ENCODE measurements at regions not wholly inside any gene's neighbourhood (a gene's known extent, or its start where the extent isn't known, plus 50 kb on each side); places are given as distances from the start of the nearest gene placed in this dataset.
"Not testable (repeated sequence)": the region's sequence is repeated elsewhere in the genome, so short reads cannot be mapped to it uniquely, and the experiment has no call there.

DNA sequence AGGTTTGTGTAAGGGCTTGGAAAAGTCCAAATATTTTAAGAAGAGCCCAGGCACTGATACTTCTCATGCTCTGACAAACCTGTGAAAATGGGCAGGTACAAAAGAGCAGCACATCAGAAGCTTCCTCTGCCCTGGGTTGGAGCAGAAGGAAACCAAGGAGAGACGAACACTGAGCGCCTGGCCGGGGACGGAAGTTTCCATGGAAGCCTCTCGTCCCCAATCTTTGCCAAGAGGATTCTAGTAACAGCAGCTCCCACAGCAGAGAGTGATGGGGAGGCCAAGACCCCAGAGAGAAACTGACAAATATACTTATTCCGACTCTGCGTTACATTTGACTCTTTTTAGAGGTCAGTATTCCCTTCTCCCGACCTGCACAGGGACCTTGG lies 268.5 kb downstream of the C16orf95 start:
- ATAC-seq: no peak
- RAD21 ChIA-PET (ENCODE audit: unreplicated experiment): no interaction called here
- 46% methylated on average over 8 of the region's 8 CpGs for WGBS (ENCODE audit: insufficient coverage, insufficient replicate concordance, low lambda C conversion rate, missing lambda C conversion rate)
- no peaks in the 10 kb centered on the region for H3K4me1 ChIP-seq (ENCODE audit: control insufficient read depth, insufficient read depth, low read length)
- H3K4me3 ChIP-seq: no peak overlapping the region
- POLR2A ChIA-PET: no interaction called here
- intact Hi-C loops (cut with micrococcal nuclease; ENCODE audit: unreplicated experiment): no loop called here
- CTCF ChIA-PET: interaction anchor here (1.7 kb wide), 1 partner anchor 14 kb away, joined by 9 read pairs; no protein-coding TSS in a partner anchor
- H3K36me3 ChIP-seq (ENCODE audit: control insufficient read depth in 2 of 2, insufficient read depth in 2 of 2, low read length in 1 of 2): no peaks in the 10 kb centered on the region
- no peak overlapping the region for H3K4me2 ChIP-seq (ENCODE audit: control insufficient read depth, insufficient read depth)
- in situ Hi-C loops (cut with MboI): no loop called here
- no peaks in the 10 kb centered on the region for H3K27me3 ChIP-seq (replicated peaks in 1 of 2; ENCODE audit: control insufficient read depth in 2 of 2, insufficient read depth in 2 of 2, low read length in 1 of 2)
- no peak for DNase-seq (ENCODE audit: low read depth, low spot score)
- H3K27ac ChIP-seq (ENCODE audit: control insufficient read depth, insufficient read depth): no peak overlapping the region
- H3K9ac ChIP-seq (ENCODE audit: control insufficient read depth, insufficient read depth, low read length): no peak overlapping the region
- H3K9me3 ChIP-seq (replicated peaks; ENCODE audit: control insufficient read depth, insufficient read depth, low read length): no peaks in the 10 kb centered on the region
- no peak overlapping the region for H2AFZ ChIP-seq (ENCODE audit: control insufficient read depth, low read depth, low read length)
- no peaks in the 10 kb centered on the region for H3K79me2 ChIP-seq (ENCODE audit: control insufficient read depth, insufficient read depth, low read length)
- SMC1A ChIA-PET (ENCODE audit: uncharacterized antibody, unreplicated experiment): no interaction called here
- no peak for FAIRE-seq
- no peaks in the 10 kb centered on the region for H4K20me1 ChIP-seq (ENCODE audit: control insufficient read depth, insufficient read depth)
- BruUV-seq (replicated peaks): no TSS peak
- TF ChIP-seq, protein P1, sequence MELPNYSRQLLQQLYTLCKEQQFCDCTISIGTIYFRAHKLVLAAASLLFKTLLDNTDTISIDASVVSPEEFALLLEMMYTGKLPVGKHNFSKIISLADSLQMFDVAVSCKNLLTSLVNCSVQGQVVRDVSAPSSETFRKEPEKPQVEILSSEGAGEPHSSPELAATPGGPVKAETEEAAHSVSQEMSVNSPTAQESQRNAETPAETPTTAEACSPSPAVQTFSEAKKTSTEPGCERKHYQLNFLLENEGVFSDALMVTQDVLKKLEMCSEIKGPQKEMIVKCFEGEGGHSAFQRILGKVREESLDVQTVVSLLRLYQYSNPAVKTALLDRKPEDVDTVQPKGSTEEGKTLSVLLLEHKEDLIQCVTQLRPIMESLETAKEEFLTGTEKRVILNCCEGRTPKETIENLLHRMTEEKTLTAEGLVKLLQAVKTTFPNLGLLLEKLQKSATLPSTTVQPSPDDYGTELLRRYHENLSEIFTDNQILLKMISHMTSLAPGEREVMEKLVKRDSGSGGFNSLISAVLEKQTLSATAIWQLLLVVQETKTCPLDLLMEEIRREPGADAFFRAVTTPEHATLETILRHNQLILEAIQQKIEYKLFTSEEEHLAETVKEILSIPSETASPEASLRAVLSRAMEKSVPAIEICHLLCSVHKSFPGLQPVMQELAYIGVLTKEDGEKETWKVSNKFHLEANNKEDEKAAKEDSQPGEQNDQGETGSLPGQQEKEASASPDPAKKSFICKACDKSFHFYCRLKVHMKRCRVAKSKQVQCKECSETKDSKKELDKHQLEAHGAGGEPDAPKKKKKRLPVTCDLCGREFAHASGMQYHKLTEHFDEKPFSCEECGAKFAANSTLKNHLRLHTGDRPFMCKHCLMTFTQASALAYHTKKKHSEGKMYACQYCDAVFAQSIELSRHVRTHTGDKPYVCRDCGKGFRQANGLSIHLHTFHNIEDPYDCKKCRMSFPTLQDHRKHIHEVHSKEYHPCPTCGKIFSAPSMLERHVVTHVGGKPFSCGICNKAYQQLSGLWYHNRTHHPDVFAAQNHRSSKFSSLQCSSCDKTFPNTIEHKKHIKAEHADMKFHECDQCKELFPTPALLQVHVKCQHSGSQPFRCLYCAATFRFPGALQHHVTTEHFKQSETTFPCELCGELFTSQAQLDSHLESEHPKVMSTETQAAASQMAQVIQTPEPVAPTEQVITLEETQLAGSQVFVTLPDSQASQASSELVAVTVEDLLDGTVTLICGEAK (IDR thresholded peaks at IDR 0.05; ENCODE audit: borderline replicate concordance): no peak
- TF ChIP-seq BRCA1 (IDR thresholded peaks at IDR 0.05; ENCODE audit: low read depth, low read length) (no peak), CEBPB (IDR thresholded peaks at IDR 0.05; ENCODE audit: borderline replicate concordance in 1 of 2, low read depth in 2 of 2, low read length in 2 of 2) (no peak), PML (IDR thresholded peaks at IDR 0.05; ENCODE audit: low read length) (no peak), RCOR1 (conservative IDR thresholded peaks at IDR 0.05; ENCODE audit: low read depth, low read length) (no peak), NR2C1 (IDR thresholded peaks at IDR 0.05) (no peak), NBN (IDR thresholded peaks at IDR 0.05) (no peak), BHLHE40 (IDR thresholded peaks at IDR 0.05; ENCODE audit: borderline replicate concordance in 1 of 2, low read depth in 2 of 2, low read length in 1 of 2) (no peak), MYB (IDR thresholded peaks at IDR 0.05; ENCODE audit: borderline replicate concordance, low read depth, low read length) (no peak)
- TF ChIP-seq, protein P2, sequence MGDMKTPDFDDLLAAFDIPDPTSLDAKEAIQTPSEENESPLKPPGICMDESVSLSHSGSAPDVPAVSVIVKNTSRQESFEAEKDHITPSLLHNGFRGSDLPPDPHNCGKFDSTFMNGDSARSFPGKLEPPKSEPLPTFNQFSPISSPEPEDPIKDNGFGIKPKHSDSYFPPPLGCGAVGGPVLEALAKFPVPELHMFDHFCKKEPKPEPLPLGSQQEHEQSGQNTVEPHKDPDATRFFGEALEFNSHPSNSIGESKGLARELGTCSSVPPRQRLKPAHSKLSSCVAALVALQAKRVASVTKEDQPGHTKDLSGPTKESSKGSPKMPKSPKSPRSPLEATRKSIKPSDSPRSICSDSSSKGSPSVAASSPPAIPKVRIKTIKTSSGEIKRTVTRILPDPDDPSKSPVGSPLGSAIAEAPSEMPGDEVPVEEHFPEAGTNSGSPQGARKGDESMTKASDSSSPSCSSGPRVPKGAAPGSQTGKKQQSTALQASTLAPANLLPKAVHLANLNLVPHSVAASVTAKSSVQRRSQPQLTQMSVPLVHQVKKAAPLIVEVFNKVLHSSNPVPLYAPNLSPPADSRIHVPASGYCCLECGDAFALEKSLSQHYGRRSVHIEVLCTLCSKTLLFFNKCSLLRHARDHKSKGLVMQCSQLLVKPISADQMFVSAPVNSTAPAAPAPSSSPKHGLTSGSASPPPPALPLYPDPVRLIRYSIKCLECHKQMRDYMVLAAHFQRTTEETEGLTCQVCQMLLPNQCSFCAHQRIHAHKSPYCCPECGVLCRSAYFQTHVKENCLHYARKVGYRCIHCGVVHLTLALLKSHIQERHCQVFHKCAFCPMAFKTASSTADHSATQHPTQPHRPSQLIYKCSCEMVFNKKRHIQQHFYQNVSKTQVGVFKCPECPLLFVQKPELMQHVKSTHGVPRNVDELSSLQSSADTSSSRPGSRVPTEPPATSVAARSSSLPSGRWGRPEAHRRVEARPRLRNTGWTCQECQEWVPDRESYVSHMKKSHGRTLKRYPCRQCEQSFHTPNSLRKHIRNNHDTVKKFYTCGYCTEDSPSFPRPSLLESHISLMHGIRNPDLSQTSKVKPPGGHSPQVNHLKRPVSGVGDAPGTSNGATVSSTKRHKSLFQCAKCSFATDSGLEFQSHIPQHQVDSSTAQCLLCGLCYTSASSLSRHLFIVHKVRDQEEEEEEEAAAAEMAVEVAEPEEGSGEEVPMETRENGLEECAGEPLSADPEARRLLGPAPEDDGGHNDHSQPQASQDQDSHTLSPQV (IDR thresholded peaks at IDR 0.05): no peak

DNA sequence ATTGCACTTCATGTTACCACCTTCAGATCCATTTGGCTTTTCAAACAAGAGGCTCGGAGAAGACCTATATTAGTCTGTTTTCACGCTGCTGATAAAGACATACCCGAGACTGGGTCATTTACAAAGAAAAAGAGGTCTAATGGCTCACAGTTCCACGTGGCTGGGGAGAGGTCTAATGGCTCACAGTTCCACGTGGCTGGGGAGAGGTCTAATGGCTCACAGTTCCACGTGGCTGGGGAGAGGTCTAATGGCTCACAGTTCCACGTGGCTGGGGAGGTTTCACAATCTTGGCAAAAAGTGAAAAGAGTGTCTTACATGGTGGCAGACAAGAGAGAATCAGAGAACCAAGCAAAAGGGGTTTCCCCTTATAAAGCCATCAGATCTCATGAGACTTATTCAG lies 268.0 kb downstream of the C16orf95 start:
- POLR2A ChIA-PET; H3K4me2 ChIP-seq (ENCODE audit: control insufficient read depth, insufficient read depth); intact Hi-C loops (cut with micrococcal nuclease; ENCODE audit: unreplicated experiment): not testable (repeated sequence)

More for the DNA sequence above, 268.0 kb downstream of the C16orf95 start:
- FAIRE-seq; DNase-seq (ENCODE audit: low read depth, low spot score); CTCF ChIA-PET; H3K9me3 ChIP-seq (replicated peaks; ENCODE audit: control insufficient read depth, insufficient read depth, low read length); H3K27ac ChIP-seq (ENCODE audit: control insufficient read depth, insufficient read depth); H3K4me3 ChIP-seq; H2AFZ ChIP-seq (ENCODE audit: control insufficient read depth, low read depth, low read length); BruUV-seq (replicated peaks); RAD21 ChIA-PET (ENCODE audit: unreplicated experiment); ATAC-seq; H3K27me3 ChIP-seq (replicated peaks in 1 of 2; ENCODE audit: control insufficient read depth in 2 of 2, insufficient read depth in 2 of 2, low read length in 1 of 2); in situ Hi-C loops (cut with MboI); H3K4me1 ChIP-seq (ENCODE audit: control insufficient read depth, insufficient read depth, low read length); H3K79me2 ChIP-seq (ENCODE audit: control insufficient read depth, insufficient read depth, low read length); H4K20me1 ChIP-seq (ENCODE audit: control insufficient read depth, insufficient read depth); H3K9ac ChIP-seq (ENCODE audit: control insufficient read depth, insufficient read depth, low read length); H3K36me3 ChIP-seq (ENCODE audit: control insufficient read depth in 2 of 2, insufficient read depth in 2 of 2, low read length in 1 of 2); SMC1A ChIA-PET (ENCODE audit: uncharacterized antibody, unreplicated experiment): not testable (repeated sequence)
- WGBS (ENCODE audit: insufficient coverage, insufficient replicate concordance, low lambda C conversion rate, missing lambda C conversion rate): 8% methylated on average over 7 of the region's 7 CpGs
